HEK293 (cell line): ENCODE measurements at regions not wholly inside any gene's neighbourhood (a gene's known extent, or its start where the extent isn't known, plus 50 kb on each side); places are given as distances from the start of the nearest gene placed in this dataset.

ENCODE experiments used
- CTCF ChIA-PET: fragments of 350-600 bp; formaldehyde crosslinking; extraction: SDS; loops from one replicate; lab custom pipeline; 2021; ENCODE audit warnings: antibody characterized with exemption; lab: Yijun Ruan, JAX
- POLR2A ChIA-PET: fragments of 300-600 bp; formaldehyde crosslinking; extraction: SDS; loops from one replicate; lab custom pipeline; 2020; ENCODE audit warnings: antibody characterized with exemption, inconsistent platforms; lab: Yijun Ruan, JAX
- H3K27ac ChIP-seq: fragments of 200-500 bp; sonication (Bioruptor generic); 2 replicates; pipeline ENCODE4 v1.5.1; 2014; ENCODE audit warnings: low read depth, low read length, control low read depth, inconsistent platforms; ENCODE audit errors: extremely low read depth
- H3K36me3 ChIP-seq, 2 experiments: fragments of 200-500 bp in 1 of 2; sonication (Bioruptor generic) in 1 of 2; 1 replicate in 1 of 2; 2 replicates in 1 of 2; pipeline ENCODE4 v1.5.1; 2014 to 2017; ENCODE audit warnings: inconsistent platforms in 2 of 2, low read length in 2 of 2; ENCODE audit not compliant: control insufficient read depth in 2 of 2, insufficient read depth in 1 of 2
- H3K4me1 ChIP-seq: fragments of 200-500 bp; sonication (Bioruptor generic); 2 replicates; pipeline ENCODE4 v1.5.1; 2014; ENCODE audit warnings: mild to moderate bottlenecking, low read length, inconsistent platforms; ENCODE audit not compliant: control insufficient read depth, insufficient read depth
- H3K4me3 ChIP-seq: 2 replicates; pipeline ENCODE4 v1.5.1; 2011; ENCODE audit warnings: low read depth, mild to moderate bottlenecking, control low read depth, low read length, moderate library complexity
- H3K9me3 ChIP-seq: fragments of 200-500 bp; sonication (Bioruptor generic); 2 replicates; pipeline ENCODE4 v1.5.1; 2014; ENCODE audit warnings: low read depth, low read length, inconsistent platforms; ENCODE audit not compliant: control insufficient read depth, insufficient read depth
- GLI2 ChIP-seq: fragments of 450-650 bp; formaldehyde crosslinking; IDR thresholded peaks from 2 replicates; pipeline ENCODE4; 2017; ENCODE audit warnings: missing biosample characterization, missing genetic modification characterization, low read depth, borderline replicate concordance
- KLF7 ChIP-seq: fragments of 450-650 bp; formaldehyde crosslinking; IDR thresholded peaks from 2 replicates; pipeline ENCODE4 v1.5.1; 2016; ENCODE audit warnings: missing biosample characterization, missing genetic modification characterization, borderline replicate concordance
- OVOL3 ChIP-seq: fragments of 450-650 bp; formaldehyde crosslinking; IDR thresholded peaks from 2 replicates; pipeline ENCODE4 v1.5.1; 2016; ENCODE audit warnings: missing biosample characterization, missing genetic modification characterization
- SCRT2 ChIP-seq: fragments of 450-650 bp; formaldehyde crosslinking; IDR thresholded peaks from 2 replicates; pipeline ENCODE4 v1.5.1; 2016; ENCODE audit warnings: missing biosample characterization, missing genetic modification characterization
- TRIM28 ChIP-seq: IDR thresholded peaks from 2 replicates; pipeline ENCODE4 v1.6.1; 2011; ENCODE audit warnings: low read length, control low read depth, borderline replicate concordance
- ZBTB17 ChIP-seq: fragments of 450-650 bp; formaldehyde crosslinking; IDR thresholded peaks from 2 replicates; pipeline ENCODE4 v1.5.1; 2016; ENCODE audit warnings: missing biosample characterization, missing genetic modification characterization
- ZFP3 ChIP-seq: fragments of 450-650 bp; formaldehyde crosslinking; IDR thresholded peaks from 2 replicates; pipeline ENCODE4 v1.5.1; 2016; ENCODE audit warnings: low read depth, missing biosample characterization, missing genetic modification characterization
- ZNF112 ChIP-seq: fragments of 450-650 bp; formaldehyde crosslinking; IDR thresholded peaks from 2 replicates; pipeline ENCODE4 v1.5.0; 2017; ENCODE audit warnings: missing biosample characterization, missing genetic modification characterization
- ZNF121 ChIP-seq: fragments of 450-650 bp; formaldehyde crosslinking; IDR thresholded peaks from 2 replicates; pipeline ENCODE4 v1.5.1; 2016; ENCODE audit warnings: missing biosample characterization, missing genetic modification characterization
- ZNF148 ChIP-seq: fragments of 450-650 bp; formaldehyde crosslinking; IDR thresholded peaks from 2 replicates; pipeline ENCODE4 v1.5.0; 2017; ENCODE audit warnings: missing biosample characterization, missing genetic modification characterization, borderline replicate concordance
- ZNF2 ChIP-seq: fragments of 450-650 bp; formaldehyde crosslinking; IDR thresholded peaks from 2 replicates; pipeline ENCODE4 v1.5.1; 2016; ENCODE audit warnings: missing biosample characterization, missing genetic modification characterization
- ZNF274 ChIP-seq, 2 experiments: fragments of 200-500 bp in 1 of 2; fragments of 450-650 bp in 1 of 2; sonication (Bioruptor generic) in 1 of 2; formaldehyde crosslinking in 1 of 2; IDR thresholded peaks; 2 replicates each; pipeline versions ENCODE4 v1.5.1 to v1.6.1; 2014 to 2016; ENCODE audit warnings: borderline replicate concordance in 1 of 2, inconsistent platforms in 1 of 2, low read length in 1 of 2, missing biosample characterization in 1 of 2, missing genetic modification characterization in 1 of 2
- ZNF48 ChIP-seq: fragments of 450-650 bp; formaldehyde crosslinking; IDR thresholded peaks from 2 replicates; pipeline ENCODE4 v1.5.1; 2016; ENCODE audit warnings: missing biosample characterization, missing genetic modification characterization
- ZNF544 ChIP-seq: fragments of 450-650 bp; formaldehyde crosslinking; IDR thresholded peaks from 2 replicates; pipeline ENCODE4 v1.5.0; 2017; ENCODE audit warnings: missing biosample characterization, missing genetic modification characterization
- ZNF658 ChIP-seq: fragments of 450-650 bp; formaldehyde crosslinking; IDR thresholded peaks from 2 replicates; pipeline ENCODE4; 2016; ENCODE audit warnings: missing biosample characterization, missing genetic modification characterization
- ZNF701 ChIP-seq: fragments of 450-650 bp; formaldehyde crosslinking; IDR thresholded peaks from 2 replicates; pipeline ENCODE4 v1.5.1; 2016; ENCODE audit warnings: missing biosample characterization, missing genetic modification characterization
- TF ChIP-seq, protein P1 (sequence below): fragments of 450-650 bp; formaldehyde crosslinking; IDR thresholded peaks from 2 replicates; pipeline ENCODE4 v1.5.1; 2016; ENCODE audit warnings: missing biosample characterization, missing genetic modification characterization
- TF ChIP-seq, protein P2 (sequence below): fragments of 450-650 bp; formaldehyde crosslinking; IDR thresholded peaks from 2 replicates; pipeline ENCODE4 v1.5.1; 2016; ENCODE audit warnings: missing biosample characterization, missing genetic modification characterization, borderline replicate concordance
- TF ChIP-seq, protein P3 (sequence below): fragments of 450-650 bp; formaldehyde crosslinking; IDR thresholded peaks from 2 replicates; pipeline ENCODE4 v1.5.1; 2017; ENCODE audit warnings: missing biosample characterization, missing genetic modification characterization
- TF ChIP-seq, protein P4 (sequence below): fragments of 450-650 bp; formaldehyde crosslinking; IDR thresholded peaks from 2 replicates; pipeline ENCODE4 v1.5.1; 2016; ENCODE audit warnings: missing biosample characterization, missing genetic modification characterization

DNA sequence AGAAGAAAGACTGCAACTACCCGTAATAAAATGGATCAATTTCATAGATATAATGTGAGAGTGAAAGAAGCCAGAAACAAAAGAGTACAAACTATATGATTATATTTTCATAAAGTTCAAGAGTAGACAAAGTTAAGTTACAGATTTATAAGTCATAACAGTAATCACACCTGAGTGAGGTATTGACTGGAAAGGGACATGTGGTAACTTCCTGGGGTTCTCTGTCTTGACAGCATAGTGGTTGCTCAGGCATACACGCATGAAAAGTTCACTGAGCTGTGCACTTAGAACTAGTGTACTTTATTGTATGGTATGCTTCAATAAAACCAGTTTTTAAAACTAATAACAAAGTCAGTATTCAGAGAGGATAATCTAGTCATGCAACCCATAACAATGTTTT lies 653.6 kb downstream of the EPM2A start:
- no peaks in the 10 kb centered on the region for H3K9me3 ChIP-seq
- no peak overlapping the region for H3K27ac ChIP-seq
- TF ChIP-seq, protein P1, sequence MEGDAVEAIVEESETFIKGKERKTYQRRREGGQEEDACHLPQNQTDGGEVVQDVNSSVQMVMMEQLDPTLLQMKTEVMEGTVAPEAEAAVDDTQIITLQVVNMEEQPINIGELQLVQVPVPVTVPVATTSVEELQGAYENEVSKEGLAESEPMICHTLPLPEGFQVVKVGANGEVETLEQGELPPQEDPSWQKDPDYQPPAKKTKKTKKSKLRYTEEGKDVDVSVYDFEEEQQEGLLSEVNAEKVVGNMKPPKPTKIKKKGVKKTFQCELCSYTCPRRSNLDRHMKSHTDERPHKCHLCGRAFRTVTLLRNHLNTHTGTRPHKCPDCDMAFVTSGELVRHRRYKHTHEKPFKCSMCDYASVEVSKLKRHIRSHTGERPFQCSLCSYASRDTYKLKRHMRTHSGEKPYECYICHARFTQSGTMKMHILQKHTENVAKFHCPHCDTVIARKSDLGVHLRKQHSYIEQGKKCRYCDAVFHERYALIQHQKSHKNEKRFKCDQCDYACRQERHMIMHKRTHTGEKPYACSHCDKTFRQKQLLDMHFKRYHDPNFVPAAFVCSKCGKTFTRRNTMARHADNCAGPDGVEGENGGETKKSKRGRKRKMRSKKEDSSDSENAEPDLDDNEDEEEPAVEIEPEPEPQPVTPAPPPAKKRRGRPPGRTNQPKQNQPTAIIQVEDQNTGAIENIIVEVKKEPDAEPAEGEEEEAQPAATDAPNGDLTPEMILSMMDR (tag by site-specific recombination) = no peak
- TF ChIP-seq ZNF658 (tag by site-specific recombination) (no peak), ZNF148 (tag by site-specific recombination) (no peak), ZFP3 (tag by site-specific recombination) (no peak), ZNF2 (tag by site-specific recombination) (no peak), ZNF48 (tag by site-specific recombination) (no peak), SCRT2 (tag by site-specific recombination) (no peak), ZNF274 (IDR thresholded peaks at IDR 0.05; ENCODE audit: low read length) (no peak), ZNF274 (tag by site-specific recombination; IDR thresholded peaks at IDR 0.05; ENCODE audit: borderline replicate concordance) (no peak), KLF7 (tag by site-specific recombination) (no peak), ZBTB17 (tag by site-specific recombination) (no peak), ZNF701 (tag by site-specific recombination) (no peak), ZNF112 (tag by site-specific recombination) (no peak), ZNF544 (no peak), GLI2 (tag by site-specific recombination) (no peak), TRIM28 (no peak), ZNF121 (tag by site-specific recombination) (no peak), OVOL3 (tag by site-specific recombination) (no peak)
- TF ChIP-seq, protein P2, sequence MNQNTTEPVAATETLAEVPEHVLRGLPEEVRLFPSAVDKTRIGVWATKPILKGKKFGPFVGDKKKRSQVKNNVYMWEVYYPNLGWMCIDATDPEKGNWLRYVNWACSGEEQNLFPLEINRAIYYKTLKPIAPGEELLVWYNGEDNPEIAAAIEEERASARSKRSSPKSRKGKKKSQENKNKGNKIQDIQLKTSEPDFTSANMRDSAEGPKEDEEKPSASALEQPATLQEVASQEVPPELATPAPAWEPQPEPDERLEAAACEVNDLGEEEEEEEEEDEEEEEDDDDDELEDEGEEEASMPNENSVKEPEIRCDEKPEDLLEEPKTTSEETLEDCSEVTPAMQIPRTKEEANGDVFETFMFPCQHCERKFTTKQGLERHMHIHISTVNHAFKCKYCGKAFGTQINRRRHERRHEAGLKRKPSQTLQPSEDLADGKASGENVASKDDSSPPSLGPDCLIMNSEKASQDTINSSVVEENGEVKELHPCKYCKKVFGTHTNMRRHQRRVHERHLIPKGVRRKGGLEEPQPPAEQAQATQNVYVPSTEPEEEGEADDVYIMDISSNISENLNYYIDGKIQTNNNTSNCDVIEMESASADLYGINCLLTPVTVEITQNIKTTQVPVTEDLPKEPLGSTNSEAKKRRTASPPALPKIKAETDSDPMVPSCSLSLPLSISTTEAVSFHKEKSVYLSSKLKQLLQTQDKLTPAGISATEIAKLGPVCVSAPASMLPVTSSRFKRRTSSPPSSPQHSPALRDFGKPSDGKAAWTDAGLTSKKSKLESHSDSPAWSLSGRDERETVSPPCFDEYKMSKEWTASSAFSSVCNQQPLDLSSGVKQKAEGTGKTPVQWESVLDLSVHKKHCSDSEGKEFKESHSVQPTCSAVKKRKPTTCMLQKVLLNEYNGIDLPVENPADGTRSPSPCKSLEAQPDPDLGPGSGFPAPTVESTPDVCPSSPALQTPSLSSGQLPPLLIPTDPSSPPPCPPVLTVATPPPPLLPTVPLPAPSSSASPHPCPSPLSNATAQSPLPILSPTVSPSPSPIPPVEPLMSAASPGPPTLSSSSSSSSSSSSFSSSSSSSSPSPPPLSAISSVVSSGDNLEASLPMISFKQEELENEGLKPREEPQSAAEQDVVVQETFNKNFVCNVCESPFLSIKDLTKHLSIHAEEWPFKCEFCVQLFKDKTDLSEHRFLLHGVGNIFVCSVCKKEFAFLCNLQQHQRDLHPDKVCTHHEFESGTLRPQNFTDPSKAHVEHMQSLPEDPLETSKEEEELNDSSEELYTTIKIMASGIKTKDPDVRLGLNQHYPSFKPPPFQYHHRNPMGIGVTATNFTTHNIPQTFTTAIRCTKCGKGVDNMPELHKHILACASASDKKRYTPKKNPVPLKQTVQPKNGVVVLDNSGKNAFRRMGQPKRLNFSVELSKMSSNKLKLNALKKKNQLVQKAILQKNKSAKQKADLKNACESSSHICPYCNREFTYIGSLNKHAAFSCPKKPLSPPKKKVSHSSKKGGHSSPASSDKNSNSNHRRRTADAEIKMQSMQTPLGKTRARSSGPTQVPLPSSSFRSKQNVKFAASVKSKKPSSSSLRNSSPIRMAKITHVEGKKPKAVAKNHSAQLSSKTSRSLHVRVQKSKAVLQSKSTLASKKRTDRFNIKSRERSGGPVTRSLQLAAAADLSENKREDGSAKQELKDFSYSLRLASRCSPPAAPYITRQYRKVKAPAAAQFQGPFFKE (tag by site-specific recombination) = no peak
- TF ChIP-seq, protein P3, sequence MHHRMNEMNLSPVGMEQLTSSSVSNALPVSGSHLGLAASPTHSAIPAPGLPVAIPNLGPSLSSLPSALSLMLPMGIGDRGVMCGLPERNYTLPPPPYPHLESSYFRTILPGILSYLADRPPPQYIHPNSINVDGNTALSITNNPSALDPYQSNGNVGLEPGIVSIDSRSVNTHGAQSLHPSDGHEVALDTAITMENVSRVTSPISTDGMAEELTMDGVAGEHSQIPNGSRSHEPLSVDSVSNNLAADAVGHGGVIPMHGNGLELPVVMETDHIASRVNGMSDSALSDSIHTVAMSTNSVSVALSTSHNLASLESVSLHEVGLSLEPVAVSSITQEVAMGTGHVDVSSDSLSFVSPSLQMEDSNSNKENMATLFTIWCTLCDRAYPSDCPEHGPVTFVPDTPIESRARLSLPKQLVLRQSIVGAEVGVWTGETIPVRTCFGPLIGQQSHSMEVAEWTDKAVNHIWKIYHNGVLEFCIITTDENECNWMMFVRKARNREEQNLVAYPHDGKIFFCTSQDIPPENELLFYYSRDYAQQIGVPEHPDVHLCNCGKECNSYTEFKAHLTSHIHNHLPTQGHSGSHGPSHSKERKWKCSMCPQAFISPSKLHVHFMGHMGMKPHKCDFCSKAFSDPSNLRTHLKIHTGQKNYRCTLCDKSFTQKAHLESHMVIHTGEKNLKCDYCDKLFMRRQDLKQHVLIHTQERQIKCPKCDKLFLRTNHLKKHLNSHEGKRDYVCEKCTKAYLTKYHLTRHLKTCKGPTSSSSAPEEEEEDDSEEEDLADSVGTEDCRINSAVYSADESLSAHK = no peak
- TF ChIP-seq, protein P4, sequence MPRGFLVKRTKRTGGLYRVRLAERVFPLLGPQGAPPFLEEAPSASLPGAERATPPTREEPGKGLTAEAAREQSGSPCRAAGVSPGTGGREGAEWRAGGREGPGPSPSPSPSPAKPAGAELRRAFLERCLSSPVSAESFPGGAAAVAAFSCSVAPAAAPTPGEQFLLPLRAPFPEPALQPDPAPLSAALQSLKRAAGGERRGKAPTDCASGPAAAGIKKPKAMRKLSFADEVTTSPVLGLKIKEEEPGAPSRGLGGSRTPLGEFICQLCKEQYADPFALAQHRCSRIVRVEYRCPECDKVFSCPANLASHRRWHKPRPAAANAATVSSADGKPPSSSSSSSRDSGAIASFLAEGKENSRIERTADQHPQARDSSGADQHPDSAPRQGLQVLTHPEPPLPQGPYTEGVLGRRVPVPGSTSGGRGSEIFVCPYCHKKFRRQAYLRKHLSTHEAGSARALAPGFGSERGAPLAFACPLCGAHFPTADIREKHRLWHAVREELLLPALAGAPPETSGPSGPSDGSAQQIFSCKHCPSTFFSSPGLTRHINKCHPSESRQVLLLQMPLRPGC (tag by site-specific recombination) = no peak
- no peaks in the 10 kb centered on the region for H3K36me3 ChIP-seq
- CTCF ChIA-PET = interaction anchor here (0.6 kb wide), 1 partner anchor 58 kb away, joined by 3 read pairs; no protein-coding TSS in a partner anchor
- H3K4me1 ChIP-seq = no peaks in the 10 kb centered on the region; the same call in 1 of the 2 replicates
- POLR2A ChIA-PET = no interaction called here
- H3K4me3 ChIP-seq = no peak overlapping the region
